ENCODE measurements at regions not wholly inside any gene's neighbourhood (a gene's known extent, or its start where the extent isn't known, plus 50 kb on each side); places are given as distances from the start of the nearest gene placed in this dataset.
A peak's percentile ranks its signal among the peaks of the same experiment; 100 is the strongest.

DNA sequence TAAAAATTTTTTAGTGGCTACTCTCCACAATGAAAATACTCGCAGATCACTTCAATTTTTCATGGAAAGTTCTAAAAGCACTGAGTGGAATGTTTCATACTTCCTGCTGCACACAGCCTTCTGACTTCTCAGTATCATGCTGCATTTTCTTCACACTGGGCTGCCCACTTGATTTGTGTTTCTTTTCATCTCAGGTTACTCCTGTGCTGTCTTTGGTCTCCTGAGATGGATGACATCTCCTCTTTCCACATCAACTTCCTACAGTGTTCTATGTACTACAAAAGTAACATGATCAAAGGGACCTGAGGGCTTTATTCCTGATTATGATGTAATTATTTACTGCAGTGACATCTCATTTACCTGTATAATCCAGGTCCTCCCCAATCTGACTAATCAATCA is 927.7 kb downstream of the ROBO2 start:
- TF ChIP-seq, protein P1, sequence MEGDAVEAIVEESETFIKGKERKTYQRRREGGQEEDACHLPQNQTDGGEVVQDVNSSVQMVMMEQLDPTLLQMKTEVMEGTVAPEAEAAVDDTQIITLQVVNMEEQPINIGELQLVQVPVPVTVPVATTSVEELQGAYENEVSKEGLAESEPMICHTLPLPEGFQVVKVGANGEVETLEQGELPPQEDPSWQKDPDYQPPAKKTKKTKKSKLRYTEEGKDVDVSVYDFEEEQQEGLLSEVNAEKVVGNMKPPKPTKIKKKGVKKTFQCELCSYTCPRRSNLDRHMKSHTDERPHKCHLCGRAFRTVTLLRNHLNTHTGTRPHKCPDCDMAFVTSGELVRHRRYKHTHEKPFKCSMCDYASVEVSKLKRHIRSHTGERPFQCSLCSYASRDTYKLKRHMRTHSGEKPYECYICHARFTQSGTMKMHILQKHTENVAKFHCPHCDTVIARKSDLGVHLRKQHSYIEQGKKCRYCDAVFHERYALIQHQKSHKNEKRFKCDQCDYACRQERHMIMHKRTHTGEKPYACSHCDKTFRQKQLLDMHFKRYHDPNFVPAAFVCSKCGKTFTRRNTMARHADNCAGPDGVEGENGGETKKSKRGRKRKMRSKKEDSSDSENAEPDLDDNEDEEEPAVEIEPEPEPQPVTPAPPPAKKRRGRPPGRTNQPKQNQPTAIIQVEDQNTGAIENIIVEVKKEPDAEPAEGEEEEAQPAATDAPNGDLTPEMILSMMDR (IDR thresholded peaks at IDR 0.05) = no peak
- no peak for DNase-seq
- no peak for ATAC-seq
- FAIRE-seq = no peak
- WGBS, 2 donors = 62 to 68% methylated on average over 1 of the region's 1 CpG
- Histone ChIP-seq H3K27me3 (no peaks in the 10 kb centered on the region), H3K4me1 (no peaks in the 10 kb centered on the region), H3K9me3 (no peaks in the 10 kb centered on the region), H3K36me3 (no peaks in the 10 kb centered on the region), H3K4me3 (no peak overlapping the region), H3K27ac (no peak overlapping the region)
- intact Hi-C loops (cut with DNase I) = no loop called here

DNA sequence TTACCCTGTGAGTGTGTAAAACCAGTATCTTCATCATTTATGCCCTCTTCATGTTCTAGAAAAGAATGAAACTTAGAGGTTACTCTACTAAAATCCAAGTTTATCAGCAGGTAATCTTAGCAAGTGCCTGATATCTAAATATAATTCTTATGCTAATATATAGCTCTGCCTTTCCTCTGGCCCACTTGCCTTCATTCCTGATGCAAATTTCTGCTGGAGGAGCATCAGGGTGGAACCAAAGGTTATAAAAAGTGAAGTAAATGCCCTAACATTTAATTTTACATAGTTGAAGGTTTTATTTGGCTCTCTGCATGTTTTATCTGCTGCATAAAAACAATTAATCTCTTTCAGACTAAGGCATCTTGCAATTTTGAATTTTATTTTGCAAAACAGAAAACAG is 936.2 kb downstream of the ROBO2 start:
- H3K9me3 ChIP-seq = no peaks in the 10 kb centered on the region
- no peak overlapping the region for H3K27ac ChIP-seq
- H3K4me3 ChIP-seq = no peak overlapping the region
- intact Hi-C loops (cut with DNase I) = no loop called here
- no peaks in the 10 kb centered on the region for H3K36me3 ChIP-seq
- TF ChIP-seq, protein P1 (IDR thresholded peaks at IDR 0.05) = no peak
- FAIRE-seq (no peak), DNase-seq (no peak), ATAC-seq (no peak)
- no peaks in the 10 kb centered on the region for H3K4me1 ChIP-seq
- H3K27me3 ChIP-seq = no peaks in the 10 kb centered on the region

DNA sequence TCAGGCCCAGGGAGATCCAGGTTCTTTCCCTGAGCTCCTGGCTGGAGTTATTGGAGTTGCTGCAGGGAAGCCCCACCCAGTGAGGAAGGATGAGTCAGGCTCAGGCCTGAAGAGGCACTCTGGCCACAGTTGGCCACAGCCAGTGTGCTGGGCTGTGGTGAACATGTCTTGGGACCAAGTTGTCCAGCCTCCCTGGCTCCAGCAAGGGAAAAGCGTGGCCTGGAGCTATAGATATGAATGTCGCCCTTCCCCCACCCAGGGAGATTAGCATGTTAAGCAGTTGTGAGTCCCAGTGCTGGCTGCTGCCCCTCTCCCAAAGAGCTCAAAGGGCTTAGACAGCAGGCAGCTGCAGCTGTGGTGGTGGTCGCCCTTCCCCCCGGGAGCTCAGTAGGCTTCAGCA is 963.2 kb downstream of the ROBO2 start:
- FAIRE-seq (no peak), DNase-seq (peak in 2 of 6 donors; percentile 4 to 26), ATAC-seq (no peak)
- no peak overlapping the region for H3K27ac ChIP-seq
- no peaks in the 10 kb centered on the region for H3K27me3 ChIP-seq
- H3K4me3 ChIP-seq = no peak overlapping the region
- no peaks in the 10 kb centered on the region for H3K36me3 ChIP-seq
- 63 to 65% methylated on average over 4 of the region's 4 CpGs for WGBS, 2 donors
- TF ChIP-seq, protein P1 (IDR thresholded peaks at IDR 0.05) = no peak
- intact Hi-C loops (cut with DNase I) = no loop called here
- H3K4me1 ChIP-seq = no peaks in the 10 kb centered on the region
- no peaks in the 10 kb centered on the region for H3K9me3 ChIP-seq

DNA sequence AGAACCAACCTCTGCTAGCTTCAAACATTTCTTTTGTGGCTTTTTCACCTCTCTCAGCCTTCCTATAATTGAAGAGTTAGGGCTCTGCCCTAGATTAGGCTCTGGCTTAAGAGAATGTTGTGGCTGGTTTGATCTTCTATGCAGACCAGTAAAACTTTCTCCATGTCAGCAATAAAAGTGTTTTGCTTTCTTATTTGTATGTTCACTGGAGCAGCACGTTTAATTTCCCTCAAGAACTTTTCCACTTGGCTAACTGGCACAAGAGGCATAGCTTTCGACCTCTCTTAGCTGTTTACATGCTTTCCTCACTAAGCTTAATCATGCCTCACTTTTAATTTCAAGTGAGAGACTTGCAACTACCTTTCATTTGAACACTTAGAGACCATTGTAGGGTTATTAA is 964.7 kb downstream of the ROBO2 start:
- Histone ChIP-seq H3K9me3 (no peaks in the 10 kb centered on the region), H3K4me3 (no peak overlapping the region), H3K27me3 (no peaks in the 10 kb centered on the region), H3K36me3 (no peaks in the 10 kb centered on the region), H3K4me1 (no peaks in the 10 kb centered on the region), H3K27ac (no peak overlapping the region)
- WGBS, 2 donors = 34% methylated on average over 2 of the region's 2 CpGs
- no peak for FAIRE-seq
- no peak for ATAC-seq
- intact Hi-C loops (cut with DNase I) = no loop called here
- TF ChIP-seq, protein P1 (IDR thresholded peaks at IDR 0.05) = no peak
- no peak for DNase-seq

DNA sequence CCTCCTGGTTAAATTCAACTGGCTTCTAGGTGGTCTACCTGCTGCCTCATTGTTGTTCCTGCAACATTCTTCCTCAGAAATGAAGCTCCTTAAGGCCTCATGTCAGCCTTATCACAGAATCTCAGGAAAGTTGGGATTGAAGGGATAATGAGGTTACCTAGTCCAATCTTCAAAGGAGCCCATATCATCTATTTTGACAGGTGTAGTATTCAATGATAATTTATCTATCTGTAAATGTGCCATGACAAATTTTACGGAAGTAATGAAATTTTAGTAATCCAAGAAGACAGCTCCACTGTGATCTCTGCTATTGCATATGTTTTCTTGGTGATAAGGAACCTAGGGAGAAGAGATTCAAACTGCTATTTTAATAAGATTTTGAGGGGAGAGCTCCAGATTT is 973.8 kb downstream of the ROBO2 start:
- H3K4me3 ChIP-seq = no peak overlapping the region

More for the DNA sequence above, 973.8 kb downstream of the ROBO2 start:
- H3K27ac ChIP-seq = no peak overlapping the region
- DNase-seq (no peak), ATAC-seq (no peak), FAIRE-seq (no peak)
- no peaks in the 10 kb centered on the region for H3K9me3 ChIP-seq
- no peaks in the 10 kb centered on the region for H3K27me3 ChIP-seq
- no peaks in the 10 kb centered on the region for H3K4me1 ChIP-seq
- 35 to 49% methylated on average over 1 of the region's 1 CpG for WGBS, 2 donors
- TF ChIP-seq, protein P1 (IDR thresholded peaks at IDR 0.05) = no peak
- intact Hi-C loops (cut with DNase I) = no loop called here
- H3K36me3 ChIP-seq = no peaks in the 10 kb centered on the region

All from pancreas (tissue), 10 donors.